Panc1 (cell line): ENCODE measurements at regions not wholly inside any gene's neighbourhood (a gene's known extent, or its start where the extent isn't known, plus 50 kb on each side); places are given as distances from the start of the nearest gene placed in this dataset.

Experiments used
- ATAC-seq: fragments of 200-7000 bp; cut with Tn5 transposase; 2 replicates; pipeline ENCODE4 v1.9.1; 2020; ENCODE audit warnings: mild to moderate bottlenecking, moderate library complexity
- BruUV-seq: library from RNA; stranded (reverse); fragments of 400-500 nt; replicated peaks from 2 replicates; lab custom pipeline; 2021; lab: Mats Ljungman, UMichigan
- CTCF ChIA-PET: fragments of 300-600 bp; sonication (Branson Sonifier 250); formaldehyde crosslinking; loops from one replicate; lab custom pipeline; 2022; ENCODE audit warnings: antibody characterized with exemption; lab: Charles Lee
- POLR2A ChIA-PET: fragments of 300-600 bp; sonication (Branson Sonifier 250); formaldehyde crosslinking; loops from one replicate; lab custom pipeline; 2022; ENCODE audit warnings: antibody characterized with exemption; lab: Charles Lee
- DNase-seq: peaks from one replicate; pipeline ENCODE4 v3.0.0-alpha.2; 2010; ENCODE audit warnings: low read depth, low spot score
- H3K27ac ChIP-seq: 2 replicates; pipeline ENCODE4 v1.5.1; 2011; ENCODE audit warnings: mild to moderate bottlenecking, low read length, inconsistent platforms
- H3K27me3 ChIP-seq: fragments of 200-500 bp; sonication (Bioruptor generic); 2 replicates; pipeline ENCODE4 v1.6.0; 2014; ENCODE audit warnings: low read length, inconsistent platforms; ENCODE audit not compliant: control insufficient read depth, insufficient read depth
- H3K36me3 ChIP-seq: fragments of 200-500 bp; sonication (Bioruptor generic); 2 replicates; pipeline ENCODE4 v1.5.1; 2014; ENCODE audit warnings: inconsistent platforms, mild to moderate bottlenecking, low read length, moderate library complexity; ENCODE audit not compliant: control insufficient read depth, insufficient read depth
- H3K4me1 ChIP-seq: 2 replicates; pipeline ENCODE4 v1.5.1; 2011; ENCODE audit warnings: inconsistent platforms, mild to moderate bottlenecking, low read length, moderate library complexity; ENCODE audit not compliant: control insufficient read depth, insufficient read depth
- H3K4me3 ChIP-seq, 2 experiments: 2 replicates each; pipeline ENCODE4 v1.5.1; 2011 to 2012; ENCODE audit warnings: low read depth in 2 of 2, low read length in 2 of 2, mild to moderate bottlenecking in 2 of 2, inconsistent platforms in 1 of 2, moderate library complexity in 1 of 2
- H3K9me3 ChIP-seq: fragments of 200-500 bp; sonication (Bioruptor generic); 2 replicates; pipeline ENCODE4 v1.5.1; 2014; ENCODE audit warnings: low read depth, mild to moderate bottlenecking, inconsistent platforms, low read length, moderate library complexity; ENCODE audit not compliant: control insufficient read depth, insufficient read depth
- CTCF ChIP-seq: fragments of 450-650 bp; IDR thresholded peaks from 2 replicates; pipeline ENCODE4 v1.5.1; 2017; ENCODE audit warnings: mild to moderate bottlenecking
- POLR2AphosphoS5 ChIP-seq: IDR thresholded peaks from 2 replicates; pipeline ENCODE4 v1.6.1; 2012; ENCODE audit warnings: mild to moderate bottlenecking, low read depth, low read length, moderate library complexity
- REST ChIP-seq, 2 experiments: IDR thresholded peaks; 2 replicates each; pipeline ENCODE4 v1.6.1; 2011 to 2012; ENCODE audit warnings: low read depth in 2 of 2, control low read depth in 1 of 2, low read length in 1 of 2, mild to moderate bottlenecking in 1 of 2, moderate library complexity in 1 of 2; ENCODE audit not compliant: insufficient read depth in 1 of 2
- SIN3A ChIP-seq: IDR thresholded peaks from 2 replicates; pipeline ENCODE4 v1.6.1; 2012; ENCODE audit warnings: low read depth, mild to moderate bottlenecking, low read length, moderate library complexity, borderline replicate concordance; ENCODE audit not compliant: insufficient read depth
- TCF7L2 ChIP-seq: IDR thresholded peaks from 2 replicates; pipeline ENCODE4 v1.6.1; 2011; ENCODE audit warnings: mild to moderate bottlenecking, low read depth, low read length, inconsistent platforms
- in situ Hi-C: cut with HindIII; loops from 2 replicates; pipeline ENCODE4 v1.10.0; 2016; ENCODE audit warnings: low sequenced_read_pairs, low pct_unique_long_range_greater_than_20kb
- intact Hi-C: fragments of 100-400 bp; cut with micrococcal nuclease; formaldehyde crosslinking; loops from one replicate; pipeline ENCODE4 v1.10.0; 2022; ENCODE audit not compliant: unreplicated experiment

- POLR2A ChIA-PET = no interaction called here
- Histone ChIP-seq H3K27ac (no peak overlapping the region), H3K4me1 (no peaks in the 10 kb centered on the region), H3K36me3 (no peaks in the 10 kb centered on the region), H3K27me3 (no peaks in the 10 kb centered on the region), H3K4me3 (no peak overlapping the region), H3K9me3 (no peaks in the 10 kb centered on the region)
- in situ Hi-C loops = no loop called here
- intact Hi-C loops = no loop called here
- DNase-seq = no peak
- CTCF ChIA-PET = no interaction called here
- no TSS peak for BruUV-seq
- no peak for TF ChIP-seq POLR2AphosphoS5
- TF ChIP-seq REST (IDR thresholded peaks at IDR 0.05; ENCODE audit: insufficient read depth in 1 of 2, low read depth in 2 of 2, low read length in 1 of 2) = no peak
- no peak for TF ChIP-seq SIN3A
- no peak for TF ChIP-seq CTCF
- no peak for TF ChIP-seq TCF7L2
- ATAC-seq = no peak
Observed at GRCh38 chr3:22029480-22029879, 278.5 kb upstream of the ZNF385D start.

GRCh38 chr3:22039161-22039560, 288.2 kb upstream of the ZNF385D start:
- intact Hi-C loops = no loop called here
- no peak overlapping the region for H3K4me3 ChIP-seq
- no peak for DNase-seq
- no TSS peak for BruUV-seq
- no peak for TF ChIP-seq SIN3A
- TF ChIP-seq REST (IDR thresholded peaks at IDR 0.05; ENCODE audit: insufficient read depth in 1 of 2, low read depth in 2 of 2, low read length in 1 of 2) = no peak
- TF ChIP-seq TCF7L2 = no peak
- TF ChIP-seq CTCF = no peak
- TF ChIP-seq POLR2AphosphoS5 = no peak
- no peaks in the 10 kb centered on the region for H3K27me3 ChIP-seq
- H3K36me3 ChIP-seq = no peaks in the 10 kb centered on the region
- CTCF ChIA-PET = no interaction called here
- in situ Hi-C loops = no loop called here
- no peak overlapping the region for H3K27ac ChIP-seq
- ATAC-seq = no peak
- POLR2A ChIA-PET = no interaction called here
- no peaks in the 10 kb centered on the region for H3K4me1 ChIP-seq
- no peaks in the 10 kb centered on the region for H3K9me3 ChIP-seq
